H1 (cell line): ENCODE measurements at regions not wholly inside any gene's neighbourhood (a gene's known extent, or its start where the extent isn't known, plus 50 kb on each side); places are given as distances from the start of the nearest gene placed in this dataset.

Experiments used
- CTCF ChIA-PET: fragments of 300-600 bp; sonication (Branson Sonifier 250); formaldehyde crosslinking; loops from one replicate; lab custom pipeline; 2021; ENCODE audit not compliant: partially characterized antibody; lab: Charles Lee
- POLR2A ChIA-PET: fragments of 300-600 bp; sonication (Branson Sonifier 250); formaldehyde crosslinking; loops from one replicate; lab custom pipeline; 2021; ENCODE audit warnings: inconsistent platforms; ENCODE audit not compliant: partially characterized antibody; lab: Charles Lee
- DNase-seq, 2 experiments: peaks; one replicate each; pipeline versions ENCODE4 v3.0.0 to v3.0.0-alpha.2; 2010 to 2022; ENCODE audit warnings: low spot score in 2 of 2, low read depth in 1 of 2, mixed read lengths in 1 of 2
- FAIRE-seq: peaks from 2 replicates; lab custom pipeline; 2011; peaks lifted over from hg19 to GRCh38; lab: Jason Lieb, UNC
- H2AFZ ChIP-seq: 2 replicates; pipeline ENCODE4 v1.8.1; 2012; ENCODE audit warnings: low read length, inconsistent platforms
- H2AK5ac ChIP-seq: 2 replicates; pipeline ENCODE4 v1.6.1; 2013; ENCODE audit warnings: low read depth, low read length
- H2BK120ac ChIP-seq: replicated peaks from 2 replicates; pipeline ENCODE3; 2013; ENCODE audit warnings: low read depth, low read length, inconsistent platforms
- H2BK12ac ChIP-seq: 2 replicates; pipeline ENCODE4 v1.6.1; 2013; ENCODE audit warnings: low read depth, low read length
- H2BK15ac ChIP-seq: 2 replicates; pipeline ENCODE4 v1.6.1; 2013; ENCODE audit warnings: low read length
- H2BK20ac ChIP-seq: 2 replicates; pipeline ENCODE4 v1.6.1; 2013; ENCODE audit warnings: low read length
- H2BK5ac ChIP-seq: 2 replicates; pipeline ENCODE4 v1.6.1; 2013; ENCODE audit warnings: low read depth, low read length
- H3K14ac ChIP-seq: 2 replicates; pipeline ENCODE4 v1.6.1; 2013; ENCODE audit warnings: inconsistent platforms; ENCODE audit not compliant: insufficient read length
- H3K18ac ChIP-seq: 2 replicates; pipeline ENCODE4 v1.6.1; 2013; ENCODE audit warnings: low read length; ENCODE audit errors: extremely low read depth
- H3K23ac ChIP-seq: 2 replicates; pipeline ENCODE4 v1.6.1; 2013; ENCODE audit warnings: inconsistent platforms; ENCODE audit not compliant: insufficient read length
- H3K23me2 ChIP-seq: 2 replicates; pipeline ENCODE4 v1.6.1; 2013; ENCODE audit warnings: low read depth, low read length
- H3K27ac ChIP-seq: 2 replicates; pipeline ENCODE4 v1.6.1; 2011; ENCODE audit warnings: low read depth, low read length, inconsistent platforms
- H3K27me3 ChIP-seq, 4 experiments: replicated peaks in 1 of 4; 1 replicate in 1 of 4; 2 replicates in 3 of 4; pipeline versions ENCODE4 v1.6.1 to v1.8.1; 2011 to 2013; ENCODE audit warnings: low read length in 3 of 4, mild to moderate bottlenecking in 3 of 4, inconsistent platforms in 2 of 4, mixed read lengths in 2 of 4, moderate library complexity in 1 of 4; ENCODE audit not compliant: control insufficient read depth in 3 of 4, insufficient read depth in 3 of 4; ENCODE audit errors: extremely low read depth in 1 of 4
- H3K36me3 ChIP-seq, 4 experiments: 2 replicates each; pipeline versions ENCODE4 v1.6.1 to v1.8.1; 2011 to 2013; ENCODE audit warnings: mild to moderate bottlenecking in 4 of 4, low read length in 3 of 4, moderate library complexity in 2 of 4, control low read depth in 1 of 4, inconsistent platforms in 1 of 4; ENCODE audit not compliant: insufficient read depth in 4 of 4, control insufficient read depth in 2 of 4
- H3K4ac ChIP-seq: replicated peaks from 2 replicates; pipeline ENCODE3; 2013; ENCODE audit warnings: low read length, low read depth, mixed read lengths, inconsistent platforms; ENCODE audit not compliant: insufficient read length
- H3K4me1 ChIP-seq, 4 experiments: replicated peaks in 1 of 4; 1 replicate in 1 of 4; 2 replicates in 3 of 4; pipeline versions ENCODE4 v1.6.1 to v1.8.1; 2011 to 2013; ENCODE audit warnings: low read length in 3 of 4, inconsistent platforms in 2 of 4, mixed read lengths in 1 of 4; ENCODE audit not compliant: insufficient read depth in 4 of 4, control insufficient read depth in 3 of 4
- H3K4me2 ChIP-seq, 2 experiments: 2 replicates each; pipeline versions ENCODE4 v1.6.1 to v1.8.1; 2011 to 2013; ENCODE audit warnings: low read depth in 2 of 2, low read length in 2 of 2, control low read depth in 1 of 2, inconsistent platforms in 1 of 2, mild to moderate bottlenecking in 1 of 2; ENCODE audit not compliant: insufficient read depth in 1 of 2
- H3K4me3 ChIP-seq, 4 experiments: fragments of 200-600, 300-600 bp in 1 of 4; sonication (generic), shearing (Covaris generic), sonication (Bioruptor Twin) in 1 of 4; 2 replicates each; pipeline versions ENCODE4 v1.5.1 to v1.8.1; 2011 to 2016; ENCODE audit warnings: low read length in 4 of 4, low read depth in 3 of 4, control low read depth in 2 of 4, inconsistent platforms in 2 of 4, mild to moderate bottlenecking in 2 of 4, mixed read lengths in 1 of 4, moderate library complexity in 1 of 4; ENCODE audit not compliant: insufficient read depth in 2 of 4; ENCODE audit errors: extremely low read depth in 1 of 4
- H3K56ac ChIP-seq: replicated peaks from 2 replicates; pipeline ENCODE3; 2013; ENCODE audit warnings: low read depth, mild to moderate bottlenecking, mixed read lengths, low read length, inconsistent platforms; ENCODE audit not compliant: insufficient read length
- H3K79me1 ChIP-seq: 2 replicates; pipeline ENCODE4 v1.6.1; 2013; ENCODE audit warnings: low read depth, low read length, control low read depth
- H3K79me2 ChIP-seq, 2 experiments: 2 replicates each; pipeline versions ENCODE4 v1.6.1 to v1.8.1; 2012 to 2013; ENCODE audit warnings: low read length in 2 of 2, mild to moderate bottlenecking in 2 of 2, inconsistent platforms in 1 of 2; ENCODE audit not compliant: insufficient read depth in 2 of 2, control insufficient read depth in 1 of 2
- H3K9ac ChIP-seq, 4 experiments: replicated peaks in 1 of 4; 1 replicate in 1 of 4; 2 replicates in 3 of 4; pipeline versions ENCODE4 v1.6.1 to v1.8.1; 2011 to 2013; ENCODE audit warnings: low read depth in 3 of 4, low read length in 3 of 4, control low read depth in 2 of 4, mild to moderate bottlenecking in 2 of 4, moderate library complexity in 2 of 4, inconsistent platforms in 1 of 4; ENCODE audit errors: extremely low read depth in 1 of 4
- H3K9me3 ChIP-seq, 2 experiments: 2 replicates each; pipeline versions ENCODE4 v1.6.1 to v1.8.1; 2012 to 2013; ENCODE audit warnings: mild to moderate bottlenecking in 2 of 2, moderate library complexity in 2 of 2, control low read depth in 1 of 2, inconsistent platforms in 1 of 2, low read depth in 1 of 2, low read length in 1 of 2, mixed read lengths in 1 of 2; ENCODE audit not compliant: insufficient read depth in 2 of 2
- H4K20me1 ChIP-seq, 2 experiments: replicated peaks in 1 of 2; 2 replicates each; pipeline versions ENCODE3 to v1.8.1; 2011 to 2013; ENCODE audit warnings: inconsistent platforms in 2 of 2, low read length in 2 of 2, mild to moderate bottlenecking in 1 of 2; ENCODE audit not compliant: insufficient read depth in 2 of 2, control insufficient read depth in 1 of 2
- H4K5ac ChIP-seq: 2 replicates; pipeline ENCODE4 v1.6.1; 2013; ENCODE audit warnings: low read length, low read depth, mixed read lengths, inconsistent platforms; ENCODE audit not compliant: insufficient read length
- H4K8ac ChIP-seq: 2 replicates; pipeline ENCODE4 v1.8.0; 2013; ENCODE audit warnings: mild to moderate bottlenecking, moderate library complexity, low read length, inconsistent platforms; ENCODE audit not compliant: insufficient read depth; ENCODE audit errors: extremely low read depth
- H4K91ac ChIP-seq: replicated peaks from 2 replicates; pipeline ENCODE3; 2013; ENCODE audit warnings: low read length, mixed read lengths, inconsistent platforms; ENCODE audit not compliant: insufficient read length
- BRCA1 ChIP-seq: IDR thresholded peaks from 2 replicates; pipeline ENCODE4 v1.6.1; 2012; ENCODE audit warnings: low read depth, low read length, improper control_type of control experiment
- EGR1 ChIP-seq: IDR thresholded peaks from 2 replicates; pipeline ENCODE4 v1.6.1; 2011; ENCODE audit warnings: low read depth, low read length, borderline replicate concordance
- POLR2A ChIP-seq, 2 experiments: IDR thresholded peaks; 1 replicate in 1 of 2; 2 replicates in 1 of 2; pipeline ENCODE4 v1.6.1; 2011; ENCODE audit warnings: low read depth in 2 of 2, low read length in 2 of 2, mild to moderate bottlenecking in 2 of 2; ENCODE audit errors: control extremely low read depth in 1 of 2
- RAD21 ChIP-seq, 2 experiments: IDR thresholded peaks in 1 of 2; conservative IDR thresholded peaks in 1 of 2; 2 replicates each; pipeline ENCODE4 v1.6.1; 2011; ENCODE audit warnings: low read depth in 2 of 2, low read length in 2 of 2, improper control_type of control experiment in 1 of 2, inconsistent platforms in 1 of 2, mild to moderate bottlenecking in 1 of 2, moderate library complexity in 1 of 2
- RFX5 ChIP-seq: IDR thresholded peaks from 2 replicates; pipeline ENCODE4 v1.6.1; 2011; ENCODE audit warnings: low read depth, low read length, improper control_type of control experiment, borderline replicate concordance
- SIRT6 ChIP-seq: IDR thresholded peaks from one replicate; pipeline ENCODE4 v1.7.1; 2012; ENCODE audit warnings: low read length, inconsistent platforms
- SP4 ChIP-seq: IDR thresholded peaks from 2 replicates; pipeline ENCODE4 v1.6.1; 2012; ENCODE audit warnings: low read length, inconsistent platforms
- WGBS, 2 experiments: shearing (Covaris generic) in 1 of 2; methylation state at CpG; one replicate each; pipeline versions ENCODE4 v1.1.6 to v1.1.7; 2013 to 2015; ENCODE audit warnings: low lambda C conversion rate in 2 of 2, mixed read lengths in 2 of 2, inconsistent platforms in 1 of 2, low coverage in 1 of 2, missing lambda C conversion rate in 1 of 2; ENCODE audit not compliant: insufficient replicate concordance in 2 of 2, insufficient coverage in 1 of 2, insufficient read length in 1 of 2; ENCODE audit errors: extremely low coverage in 1 of 2, missing lambda C conversion rate in 1 of 2; 5-methylcytosine and 5-hydroxymethylcytosine counted together

DNA sequence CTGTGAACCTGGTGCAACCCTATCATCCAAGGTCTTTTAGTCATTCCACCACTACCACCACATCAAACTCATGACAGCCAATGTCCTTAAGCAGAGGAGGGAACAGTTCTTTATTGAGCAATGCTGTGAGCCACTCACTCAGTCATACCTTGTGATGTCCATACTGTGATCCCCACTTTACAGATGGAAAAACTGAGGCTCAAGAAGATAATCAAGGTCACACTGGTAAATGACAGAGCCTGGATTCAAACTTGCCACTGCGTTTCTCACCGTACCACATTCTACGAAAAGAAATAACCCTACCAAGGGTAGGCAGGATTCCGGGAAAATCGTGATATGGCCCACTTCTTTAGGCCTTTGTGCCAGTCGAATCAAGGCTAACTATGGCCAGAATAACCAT is 172.6 kb downstream of the CCT6B start:
- H2BK15ac ChIP-seq = no peak overlapping the region
- no peak overlapping the region for H3K9ac ChIP-seq
- no peak overlapping the region for H3K4me3 ChIP-seq
- no peak overlapping the region for H3K4ac ChIP-seq
- H2AFZ ChIP-seq = no peak overlapping the region
- no peak overlapping the region for H2BK5ac ChIP-seq
- no peaks in the 10 kb centered on the region for H3K79me1 ChIP-seq
- no peak overlapping the region for H3K14ac ChIP-seq
- H4K91ac ChIP-seq = no peak overlapping the region
- H2AK5ac ChIP-seq = no peak overlapping the region
- H4K5ac ChIP-seq = no peak overlapping the region
- no peak overlapping the region for H3K4me2 ChIP-seq
- no peaks in the 10 kb centered on the region for H3K36me3 ChIP-seq
- peaks cover 0 to 3% (median 0%) of the 10 kb centered on the region in 4 experiments; a peak in 2 of 7 replicates for H3K27me3 ChIP-seq
- POLR2A ChIA-PET = no interaction called here
- no peak overlapping the region for H3K27ac ChIP-seq
- H3K18ac ChIP-seq = no peak overlapping the region
- H3K23ac ChIP-seq = no peak overlapping the region
- no peak overlapping the region for H3K56ac ChIP-seq
- no peaks in the 10 kb centered on the region for H4K20me1 ChIP-seq
- WGBS, 2 experiments = 96% methylated on average over 6 of the region's 6 CpGs; no CpG with 5 or more reads in 1 of the 2 experiments
- H2BK20ac ChIP-seq = no peak overlapping the region
- H3K79me2 ChIP-seq = no peaks in the 10 kb centered on the region
- no peak overlapping the region for H4K8ac ChIP-seq
- no peak overlapping the region for H2BK120ac ChIP-seq
- no peaks in the 10 kb centered on the region for H3K23me2 ChIP-seq
- CTCF ChIA-PET = interaction anchor here (1.3 to 1.6 kb wide), 3 partner anchors 38 to 98 kb away, joined by 3 to 4 read pairs (median 3); no protein-coding TSS in a partner anchor
- FAIRE-seq (no peak), DNase-seq (no peak)
- TF ChIP-seq BRCA1 (no peak), RFX5 (no peak), EGR1 (no peak), RAD21 (IDR thresholded peaks at IDR 0.05 in 1 of 2, conservative IDR thresholded peaks at IDR 0.05 in 1 of 2; ENCODE audit: low read depth in 2 of 2, low read length in 2 of 2) (no peak), POLR2A (IDR thresholded peaks at IDR 0.05; ENCODE audit: control extremely low read depth in 1 of 2, low read depth in 2 of 2, low read length in 2 of 2) (no peak), SIRT6 (no peak), SP4 (no peak)
- no peak overlapping the region for H2BK12ac ChIP-seq
- no peaks in the 10 kb centered on the region for H3K4me1 ChIP-seq
- H3K9me3 ChIP-seq = no peaks in the 10 kb centered on the region
